K562 (cell line): ENCODE measurements at regions not wholly inside any gene's neighbourhood (a gene's known extent, or its start where the extent isn't known, plus 50 kb on each side); places are given as distances from the start of the nearest gene placed in this dataset.

ENCODE experiments used
- ATAC-seq: fragments of 200-7000 bp; cut with Tn5 transposase; 3 replicates; pipeline ENCODE4 v1.9.1; 2020; ENCODE audit warnings: moderate library complexity
- BruUV-seq: library from RNA; stranded (reverse); fragments of 400-500 nt; replicated peaks from 2 replicates; lab custom pipeline; 2021; lab: Mats Ljungman, UMichigan
- CTCF ChIA-PET: fragments of 300-600 bp; formaldehyde crosslinking; extraction: SDS; loops from one replicate; lab custom pipeline; 2021; ENCODE audit warnings: low intra/inter-chr PET ratio; lab: Yijun Ruan, JAX
- POLR2A ChIA-PET: fragments of 300-600, 350-650 bp; sonication (Branson Sonifier 250); formaldehyde crosslinking; extraction: SDS; loops from one replicate; lab custom pipeline; 2021; ENCODE audit warnings: antibody characterized with exemption, inconsistent platforms; lab: Yijun Ruan, JAX
- DNase-seq, 4 experiments: peaks; one replicate each; pipeline versions ENCODE4 v3.0.0 to v3.0.0-alpha.2; 2011 to 2018; ENCODE audit warnings: low spot score in 3 of 4, mixed read lengths in 3 of 4; ENCODE audit errors: extremely low read depth in 1 of 4
- FAIRE-seq: peaks from 2 replicates; lab custom pipeline; 2011; peaks lifted over from hg19 to GRCh38; lab: Jason Lieb, UNC
- H2AFZ ChIP-seq: 2 replicates; pipeline ENCODE4 v1.6.0; 2011; ENCODE audit warnings: low read depth, low read length, control low read depth, inconsistent platforms
- H3K27ac ChIP-seq: fragments of 200-600 bp; 3 replicates; pipeline ENCODE4 v1.8.0; 2011; ENCODE audit warnings: low read depth, mild to moderate bottlenecking, control low read depth, inconsistent platforms, low read length, moderate library complexity, mixed read lengths; ENCODE audit errors: extremely low read depth
- H3K27me3 ChIP-seq, 2 experiments: fragments of 300-600 bp in 1 of 2; 2 replicates in 1 of 2; 3 replicates in 1 of 2; pipeline versions ENCODE4 v1.6.0 to v1.8.0; 2011; ENCODE audit warnings: inconsistent platforms in 2 of 2, low read length in 2 of 2, mild to moderate bottlenecking in 1 of 2, mixed read lengths in 1 of 2, moderate library complexity in 1 of 2; ENCODE audit not compliant: control insufficient read depth in 2 of 2, insufficient read depth in 2 of 2
- H3K36me3 ChIP-seq: fragments of 300-600 bp; 3 replicates; pipeline ENCODE4 v1.8.0; 2011; ENCODE audit warnings: mild to moderate bottlenecking, low read length, inconsistent platforms; ENCODE audit not compliant: control insufficient read depth, insufficient read depth
- H3K4me1 ChIP-seq, 2 experiments: fragments of 200-600 bp in 1 of 2; replicated peaks in 1 of 2; 2 replicates in 1 of 2; 3 replicates in 1 of 2; pipeline versions ENCODE4 v1.5.1 to v1.8.0; 2011; ENCODE audit warnings: inconsistent platforms in 2 of 2, low read length in 2 of 2, mild to moderate bottlenecking in 1 of 2, mixed read lengths in 1 of 2, moderate library complexity in 1 of 2; ENCODE audit not compliant: control insufficient read depth in 2 of 2, insufficient read depth in 2 of 2
- H3K4me2 ChIP-seq: 2 replicates; pipeline ENCODE4 v1.6.1; 2011; ENCODE audit warnings: low read length, control low read depth, inconsistent platforms, mixed read lengths; ENCODE audit not compliant: insufficient read depth
- H3K4me3 ChIP-seq: fragments of 200-600 bp; sonication (generic), shearing (Covaris generic); 2 replicates; pipeline ENCODE4 v1.5.1; 2016; ENCODE audit warnings: control low read depth, inconsistent platforms
- H3K79me2 ChIP-seq: fragments of 200-600 bp; 3 replicates; pipeline ENCODE4 v1.8.0; 2011; ENCODE audit warnings: low read length, inconsistent platforms; ENCODE audit not compliant: control insufficient read depth, insufficient read depth
- H3K9ac ChIP-seq, 2 experiments: 2 replicates each; pipeline versions ENCODE4 v1.6.0 to v1.6.1; 2011; ENCODE audit warnings: low read depth in 2 of 2, low read length in 2 of 2, control low read depth in 1 of 2, inconsistent platforms in 1 of 2, mild to moderate bottlenecking in 1 of 2, mixed read lengths in 1 of 2; ENCODE audit not compliant: insufficient read depth in 1 of 2
- H3K9me1 ChIP-seq: one replicate; pipeline ENCODE4 v1.6.0; 2011; ENCODE audit warnings: inconsistent platforms, mild to moderate bottlenecking, low read length, moderate library complexity; ENCODE audit not compliant: control insufficient read depth, insufficient read depth
- H3K9me3 ChIP-seq: replicated peaks from 2 replicates; pipeline ENCODE4 v1.5.1; 2011; ENCODE audit warnings: low read depth, low read length, inconsistent platforms; ENCODE audit not compliant: control insufficient read depth, insufficient read depth
- H4K20me1 ChIP-seq: replicated peaks from 2 replicates; pipeline ENCODE4 v1.6.1; 2011; ENCODE audit warnings: low read length, inconsistent platforms, mixed read lengths; ENCODE audit not compliant: control insufficient read depth, insufficient read depth
- THAP7 ChIP-seq: fragments of 250-450 bp; sonication (Bioruptor Pico); IDR thresholded peaks from 2 replicates; pipeline ENCODE4 v1.5.0; 2021
- XRCC4 ChIP-seq: IDR thresholded peaks from one replicate; pipeline ENCODE4 v1.6.1; 2011; ENCODE audit not compliant: insufficient read depth, insufficient read length; ENCODE audit errors: extremely low read depth
- WGBS: fragments of 100-300 bp; shearing (Covaris generic); methylation state at CpG from one replicate; pipeline ENCODE4 v1.1.6; 2016; ENCODE audit warnings: low coverage, mixed read lengths; ENCODE audit not compliant: insufficient coverage; ENCODE audit errors: missing lambda C conversion rate; 5-methylcytosine and 5-hydroxymethylcytosine counted together
- in situ Hi-C: fragments of 300-500 bp; cut with MboI; formaldehyde crosslinking; loops from 4 replicates; pipeline ENCODE4 v1.15.0; 2018; ENCODE audit warnings: inconsistent platforms, mixed read lengths
- intact Hi-C: fragments of 100-400 bp; cut with micrococcal nuclease; formaldehyde crosslinking; loops from 2 replicates; pipeline ENCODE4 v1.14.2; 2022

GRCh38 chr6:169846286-169847056 lies 95.0 kb downstream of the ERMARD start:
- H3K4me1 ChIP-seq: peaks cover 0 to 8% of the 10 kb centered on the region in 2 experiments; a peak in 2 of 5 replicates
- peak overlapping the region in 1 of 2 experiments; percentile 35; a peak in 1 of 4 replicates for H3K9ac ChIP-seq

More at GRCh38 chr6:169846286-169847056, 95.0 kb downstream of the ERMARD start:
- Histone ChIP-seq H3K4me3 (no peak overlapping the region), H4K20me1 (no peaks in the 10 kb centered on the region; the same call in 1 of the 2 replicates), H3K79me2 (no peaks in the 10 kb centered on the region), H3K36me3 (no peaks in the 10 kb centered on the region), H3K27ac (no peak overlapping the region), H3K9me1 (no peaks in the 10 kb centered on the region), H3K27me3 (peaks cover 60 to 92% of the 10 kb centered on the region in 2 experiments; a peak in 4 of 5 replicates), H3K4me2 (no peak overlapping the region), H2AFZ (no peak overlapping the region), H3K9me3 (no peaks in the 10 kb centered on the region)
- intact Hi-C loops: no loop called here
- in situ Hi-C loops: no loop called here
- WGBS: under 1% methylated on average over 17 of the region's 17 CpGs
- no peak for ATAC-seq
- no peak for DNase-seq
- POLR2A ChIA-PET: no interaction called here
- FAIRE-seq: no peak
- no TSS peak for BruUV-seq
- CTCF ChIA-PET: no interaction called here
- TF ChIP-seq XRCC4: no peak
- no peak for TF ChIP-seq THAP7 (CRISPR knock-in tag)
- TF ChIP-seq, all 486 proteins: peak for 0
